ENCODE measurements at regions not wholly inside any gene's neighbourhood (a gene's known extent, or its start where the extent isn't known, plus 50 kb on each side); places are given as distances from the start of the nearest gene placed in this dataset.

GRCh38 chr7:16069998-16070397 lies 351.3 kb downstream of the CRPPA start:
- no peak for TF ChIP-seq EP300 (IDR thresholded peaks at IDR 0.05; ENCODE audit: borderline replicate concordance)
- no peak for TF ChIP-seq RAD21 (IDR thresholded peaks at IDR 0.05; ENCODE audit: low read depth)
- no peak for TF ChIP-seq REST (IDR thresholded peaks at IDR 0.05; ENCODE audit: low read depth)
- TF ChIP-seq MAX (IDR thresholded peaks at IDR 0.05), result no peak
- TF ChIP-seq CEBPB (IDR thresholded peaks at IDR 0.05), result no peak
- no peak for TF ChIP-seq TEAD4 (IDR thresholded peaks at IDR 0.05)
- TF ChIP-seq TAF1 (IDR thresholded peaks at IDR 0.05; ENCODE audit: low read depth), result no peak
- TF ChIP-seq EGR1 (IDR thresholded peaks at IDR 0.05), result no peak
- no peak for TF ChIP-seq YY1 (IDR thresholded peaks at IDR 0.05; ENCODE audit: low read depth)
- TF ChIP-seq ZBTB7A (IDR thresholded peaks at IDR 0.05; ENCODE audit: low read depth), result no peak
- TF ChIP-seq FOXM1 (IDR thresholded peaks at IDR 0.05; ENCODE audit: borderline replicate concordance, low read depth), result no peak
- no peak for TF ChIP-seq USF1 (IDR thresholded peaks at IDR 0.05)
- no peak for TF ChIP-seq CREB1 (IDR thresholded peaks at IDR 0.05; ENCODE audit: low read depth)
- no peak for TF ChIP-seq TCF12 (IDR thresholded peaks at IDR 0.05; ENCODE audit: low read depth)
- TF ChIP-seq NFIC (IDR thresholded peaks at IDR 0.05), result no peak

GRCh38 chr7:16068183-16068582 lies 353.2 kb downstream of the CRPPA start:
- no peak for TF ChIP-seq USF1 (IDR thresholded peaks at IDR 0.05)
- TF ChIP-seq CREB1 (IDR thresholded peaks at IDR 0.05; ENCODE audit: low read depth), result no peak
- no peak for TF ChIP-seq EGR1 (IDR thresholded peaks at IDR 0.05)
- no peak for TF ChIP-seq EP300 (IDR thresholded peaks at IDR 0.05; ENCODE audit: borderline replicate concordance)
- TF ChIP-seq YY1 (IDR thresholded peaks at IDR 0.05; ENCODE audit: low read depth), result no peak
- TF ChIP-seq NFIC (IDR thresholded peaks at IDR 0.05), result no peak
- TF ChIP-seq RAD21 (IDR thresholded peaks at IDR 0.05; ENCODE audit: low read depth), result no peak
- TF ChIP-seq ZBTB7A (IDR thresholded peaks at IDR 0.05; ENCODE audit: low read depth), result no peak
- TF ChIP-seq CEBPB (IDR thresholded peaks at IDR 0.05), result no peak
- no peak for TF ChIP-seq TAF1 (IDR thresholded peaks at IDR 0.05; ENCODE audit: low read depth)
- no peak for TF ChIP-seq TEAD4 (IDR thresholded peaks at IDR 0.05)
- TF ChIP-seq MAX (IDR thresholded peaks at IDR 0.05), result no peak
- no peak for TF ChIP-seq TCF12 (IDR thresholded peaks at IDR 0.05; ENCODE audit: low read depth)
- no peak for TF ChIP-seq FOXM1 (IDR thresholded peaks at IDR 0.05; ENCODE audit: borderline replicate concordance, low read depth)
- no peak for TF ChIP-seq REST (IDR thresholded peaks at IDR 0.05; ENCODE audit: low read depth)

- TF ChIP-seq USF1 (IDR thresholded peaks at IDR 0.05) (no peak), MAX (IDR thresholded peaks at IDR 0.05) (no peak), CEBPB (IDR thresholded peaks at IDR 0.05) (no peak), YY1 (IDR thresholded peaks at IDR 0.05; ENCODE audit: low read depth) (no peak), RAD21 (IDR thresholded peaks at IDR 0.05; ENCODE audit: low read depth) (no peak), EGR1 (IDR thresholded peaks at IDR 0.05) (no peak), CREB1 (IDR thresholded peaks at IDR 0.05; ENCODE audit: low read depth) (no peak), TAF1 (IDR thresholded peaks at IDR 0.05; ENCODE audit: low read depth) (no peak), TCF12 (IDR thresholded peaks at IDR 0.05; ENCODE audit: low read depth) (no peak), EP300 (IDR thresholded peaks at IDR 0.05; ENCODE audit: borderline replicate concordance) (no peak), FOXM1 (IDR thresholded peaks at IDR 0.05; ENCODE audit: borderline replicate concordance, low read depth) (no peak), NFIC (IDR thresholded peaks at IDR 0.05) (no peak), REST (IDR thresholded peaks at IDR 0.05; ENCODE audit: low read depth) (no peak), TEAD4 (IDR thresholded peaks at IDR 0.05) (no peak), ZBTB7A (IDR thresholded peaks at IDR 0.05; ENCODE audit: low read depth) (no peak)
These were observed 353.6 kb downstream of the CRPPA start for GRCh38 chr7:16067711-16068110.
